Upper lobe of right lung (tissue), 1 donor: ENCODE measurements at regions not wholly inside any gene's neighbourhood (a gene's known extent, or its start where the extent isn't known, plus 50 kb on each side); places are given as distances from the start of the nearest gene placed in this dataset.
A peak's percentile ranks its signal among the peaks of the same experiment; 100 is the strongest.

Experiments
- ATAC-seq: fragments of 200-7000 bp; cut with Tn5 transposase; one replicate; pipeline ENCODE4 v1.9.1; 2020; ENCODE audit warnings: mild to moderate bottlenecking, moderate library complexity
- DNase-seq: peaks from one replicate; pipeline ENCODE4 v3.0.0-alpha.2; 2020
- H3K27ac ChIP-seq: fragments of 200-600 bp; one replicate; pipeline ENCODE4 v1.8.0; 2022
- H3K27me3 ChIP-seq: fragments of 200-600 bp; one replicate; pipeline ENCODE4 v1.8.0; 2022; ENCODE audit warnings: mild to moderate bottlenecking
- H3K36me3 ChIP-seq: fragments of 200-600 bp; one replicate; pipeline ENCODE4 v1.8.0; 2022
- H3K4me1 ChIP-seq: fragments of 200-600 bp; one replicate; pipeline ENCODE4 v1.8.0; 2022
- H3K4me3 ChIP-seq: fragments of 200-600 bp; one replicate; pipeline ENCODE4 v1.8.0; 2022; ENCODE audit warnings: mild to moderate bottlenecking
- H3K9me3 ChIP-seq: fragments of 200-600 bp; one replicate; pipeline ENCODE4 v1.8.0; 2022
- CTCF ChIP-seq: fragments of 200-600 bp; IDR thresholded peaks from one replicate; pipeline ENCODE4 v1.8.0; 2022; ENCODE audit warnings: antibody characterized with exemption
- intact Hi-C: fragments of 100-400 bp; cut with DNase I; formaldehyde crosslinking; loops from one replicate; pipeline ENCODE4 v1.11.0; 2022
- donor health status: DM: no; HTN: yes; CAD: no; lungs with severe emphysema.

DNA sequence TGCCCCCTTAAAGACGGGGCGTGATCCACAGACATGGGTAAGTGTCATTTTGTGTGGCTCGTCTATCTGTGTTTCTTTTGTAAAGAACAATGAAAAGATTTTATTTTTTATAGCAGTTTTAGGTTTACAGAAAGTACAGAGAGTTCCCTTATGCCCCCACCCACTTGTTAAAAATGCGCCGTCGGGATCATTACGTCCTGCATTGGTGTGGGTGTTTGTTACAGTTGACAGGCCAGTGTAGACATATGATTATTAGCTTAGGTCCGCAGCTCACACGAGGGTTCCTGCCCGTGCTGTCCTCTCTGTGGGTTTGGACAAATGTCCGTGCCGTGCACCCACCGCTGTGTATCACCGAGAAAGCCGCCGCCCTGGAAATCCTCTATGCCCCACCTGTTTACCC, 50.5 kb downstream of the RGS12 start:
- no peaks in the 10 kb centered on the region for H3K27me3 ChIP-seq
- no peaks in the 10 kb centered on the region for H3K9me3 ChIP-seq
- ATAC-seq (no peak), DNase-seq (no peak)
- no peak for TF ChIP-seq CTCF
- intact Hi-C loops = no loop called here
- no peak overlapping the region for H3K4me3 ChIP-seq
- H3K4me1 ChIP-seq = peaks cover 8% of the 10 kb centered on the region
- H3K36me3 ChIP-seq = no peaks in the 10 kb centered on the region
- no peak overlapping the region for H3K27ac ChIP-seq

DNA sequence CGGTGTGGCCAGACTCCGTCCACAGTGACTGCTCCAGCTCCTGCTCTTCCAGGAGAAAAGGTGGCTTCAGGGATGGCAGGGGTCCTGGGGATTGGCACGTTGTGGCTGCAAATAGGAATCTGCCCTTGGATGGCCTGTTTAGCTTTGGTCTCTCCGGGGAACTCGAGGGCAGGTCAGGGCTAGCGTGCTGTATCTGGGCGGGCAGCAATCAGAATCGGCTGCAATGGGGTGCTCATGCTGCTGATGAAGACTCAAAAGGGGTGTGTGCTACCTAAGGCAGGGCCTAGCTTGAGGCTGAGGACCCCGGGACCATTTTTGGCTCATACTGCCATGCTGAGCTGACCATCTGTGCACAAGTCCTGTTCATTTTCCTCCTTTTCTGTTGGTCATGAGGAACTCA, 51.3 kb downstream of the RGS12 start:
- Histone ChIP-seq H3K4me3 (no peak overlapping the region), H3K27ac (no peak overlapping the region), H3K36me3 (no peaks in the 10 kb centered on the region), H3K9me3 (no peaks in the 10 kb centered on the region), H3K27me3 (no peaks in the 10 kb centered on the region), H3K4me1 (peaks cover 8% of the 10 kb centered on the region)
- no peak for TF ChIP-seq CTCF
- DNase-seq (no peak), ATAC-seq (no peak)
- intact Hi-C loops = no loop called here

GRCh38 chr4:3344596-3344995, 51.8 kb downstream of the RGS12 start:
- Histone ChIP-seq H3K36me3 (no peaks in the 10 kb centered on the region), H3K4me3 (no peak overlapping the region), H3K4me1 (peaks cover 8% of the 10 kb centered on the region), H3K27me3 (no peaks in the 10 kb centered on the region), H3K27ac (no peak overlapping the region), H3K9me3 (no peaks in the 10 kb centered on the region)
- intact Hi-C loops = no loop called here
- no peak for TF ChIP-seq CTCF
- ATAC-seq = no peak
- no peak for DNase-seq

DNA sequence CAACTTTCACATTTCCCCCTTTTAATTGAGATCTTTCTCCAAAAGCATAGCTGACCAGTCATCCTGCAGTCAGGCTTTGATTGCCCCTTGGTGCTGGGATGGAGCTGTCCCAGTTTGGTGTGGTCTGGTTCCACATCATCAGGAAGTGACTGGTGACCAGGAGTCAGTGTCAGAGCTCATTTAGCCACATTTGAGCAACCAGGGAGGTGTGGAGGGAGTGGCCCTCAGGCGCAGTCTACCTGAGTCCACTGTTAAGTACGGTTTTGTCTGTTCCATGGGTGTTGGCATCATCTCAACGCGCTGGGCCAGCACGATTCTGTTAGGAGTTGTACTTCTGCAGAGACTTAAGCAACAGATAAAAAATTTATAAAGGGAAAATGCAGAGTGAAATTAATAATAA, 52.6 kb downstream of the RGS12 start:
- no peaks in the 10 kb centered on the region for H3K36me3 ChIP-seq
- DNase-seq (no peak), ATAC-seq (no peak)
- intact Hi-C loops = loop anchor here (5.0 kb wide), 1 partner anchor 97 kb away; the partner anchor contains the start of gene HGFAC
- no peaks in the 10 kb centered on the region for H3K27me3 ChIP-seq
- no peak overlapping the region for H3K4me3 ChIP-seq
- no peaks in the 10 kb centered on the region for H3K9me3 ChIP-seq
- peaks cover 7% of the 10 kb centered on the region for H3K4me1 ChIP-seq
- H3K27ac ChIP-seq = no peak overlapping the region
- no peak for TF ChIP-seq CTCF

- intact Hi-C loops = loop anchor here (5.0 kb wide), 1 partner anchor 96 kb away; the partner anchor contains the start of gene HGFAC
- TF ChIP-seq CTCF = peak; percentile 90
- no peak for DNase-seq
Measured at GRCh38 chr4:3346146-3346545, 53.3 kb downstream of the RGS12 start.

GRCh38 chr4:3347871-3348270, 55.0 kb downstream of the RGS12 start:
- Histone ChIP-seq H3K4me1 (peaks cover 5% of the 10 kb centered on the region), H3K9me3 (no peaks in the 10 kb centered on the region), H3K36me3 (no peaks in the 10 kb centered on the region), H3K27me3 (no peaks in the 10 kb centered on the region), H3K4me3 (no peak overlapping the region), H3K27ac (no peak overlapping the region)
- intact Hi-C loops = loop anchor here (5.0 kb wide), 1 partner anchor 94 kb away; the partner anchor contains the start of gene HGFAC
- DNase-seq (no peak), ATAC-seq (no peak)
- TF ChIP-seq CTCF = no peak

More at GRCh38 chr4:3346146-3346545, 53.3 kb downstream of the RGS12 start:
- Histone ChIP-seq H3K27me3 (no peaks in the 10 kb centered on the region), H3K4me3 (no peak overlapping the region), H3K36me3 (no peaks in the 10 kb centered on the region), H3K4me1 (peaks cover 5% of the 10 kb centered on the region), H3K27ac (no peak overlapping the region), H3K9me3 (no peaks in the 10 kb centered on the region)
- ATAC-seq = peak; percentile 93
